HUES64 (cell line): ENCODE measurements at regions not wholly inside any gene's neighbourhood (a gene's known extent, or its start where the extent isn't known, plus 50 kb on each side); places are given as distances from the start of the nearest gene placed in this dataset.
"Not testable (repeated sequence)": the region's sequence is repeated elsewhere in the genome, so short reads cannot be mapped to it uniquely, and the experiment has no call there.

Experiments used
- H3K27ac ChIP-seq: 2 replicates; pipeline ENCODE4 v1.7.0; 2013; ENCODE audit warnings: low read depth, low read length, inconsistent platforms
- H3K27me3 ChIP-seq: 2 replicates; pipeline ENCODE4 v1.6.1; 2013; ENCODE audit warnings: mild to moderate bottlenecking, low read length; ENCODE audit not compliant: insufficient read depth
- H3K36me3 ChIP-seq: 2 replicates; pipeline ENCODE4 v1.6.1; 2013; ENCODE audit warnings: mild to moderate bottlenecking, low read length; ENCODE audit not compliant: insufficient read depth
- H3K4me1 ChIP-seq: 2 replicates; pipeline ENCODE4 v1.6.1; 2013; ENCODE audit warnings: mild to moderate bottlenecking, low read length, moderate library complexity; ENCODE audit not compliant: insufficient read depth
- H3K4me3 ChIP-seq: 2 replicates; pipeline ENCODE4 v1.5.1; 2013; ENCODE audit warnings: mild to moderate bottlenecking, low read length, moderate library complexity
- H3K9ac ChIP-seq: 2 replicates; pipeline ENCODE4 v1.6.1; 2013; ENCODE audit warnings: mild to moderate bottlenecking, low read depth, low read length
- H3K9me3 ChIP-seq: 2 replicates; pipeline ENCODE4 v1.6.1; 2013; ENCODE audit warnings: low read depth, low read length; ENCODE audit not compliant: insufficient read depth
- WGBS: fragments of 150-250, 120-280 bp; methylation state at CpG from one replicate; pipeline ENCODE4 v1.1.7; 2013; ENCODE audit warnings: missing lambda C conversion rate; 5-methylcytosine and 5-hydroxymethylcytosine counted together

GRCh38 chr14:85056267-85056666, 473.7 kb upstream of the FLRT2 start:
- H3K27me3 ChIP-seq = no peaks in the 10 kb centered on the region
- no peak overlapping the region for H3K4me3 ChIP-seq
- no peak overlapping the region for H3K9ac ChIP-seq
- H3K36me3 ChIP-seq = no peaks in the 10 kb centered on the region
- WGBS = 100% methylated on average over 1 of the region's 1 CpG
- no peaks in the 10 kb centered on the region for H3K4me1 ChIP-seq
- H3K9me3 ChIP-seq = peaks cover 36% of the 10 kb centered on the region
- no peak overlapping the region for H3K27ac ChIP-seq

DNA sequence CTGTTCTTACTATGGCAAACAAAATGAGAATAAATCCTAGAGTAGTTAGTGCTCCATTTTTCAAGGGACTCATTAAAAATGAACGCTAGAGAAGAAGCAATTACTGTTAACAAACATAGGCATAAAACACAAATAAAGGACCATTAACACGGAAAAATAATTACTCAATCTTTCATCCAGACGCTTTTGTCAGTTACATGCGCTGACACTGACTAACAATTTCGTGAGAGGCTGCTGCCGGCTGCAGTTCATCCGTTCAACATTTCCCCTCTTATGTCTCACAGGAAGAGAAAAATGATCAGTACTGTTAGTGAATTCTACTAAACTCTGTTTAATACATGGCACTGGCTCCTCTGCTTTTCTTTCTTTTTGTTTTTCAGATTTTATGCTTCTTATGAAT, 472.7 kb upstream of the FLRT2 start:
- Histone ChIP-seq H3K9me3 (peaks cover 36% of the 10 kb centered on the region), H3K27me3 (no peaks in the 10 kb centered on the region), H3K4me3 (no peak overlapping the region), H3K9ac (no peak overlapping the region), H3K36me3 (no peaks in the 10 kb centered on the region), H3K27ac (no peak overlapping the region), H3K4me1 (no peaks in the 10 kb centered on the region)
- 94% methylated on average over 7 of the region's 7 CpGs for WGBS

DNA sequence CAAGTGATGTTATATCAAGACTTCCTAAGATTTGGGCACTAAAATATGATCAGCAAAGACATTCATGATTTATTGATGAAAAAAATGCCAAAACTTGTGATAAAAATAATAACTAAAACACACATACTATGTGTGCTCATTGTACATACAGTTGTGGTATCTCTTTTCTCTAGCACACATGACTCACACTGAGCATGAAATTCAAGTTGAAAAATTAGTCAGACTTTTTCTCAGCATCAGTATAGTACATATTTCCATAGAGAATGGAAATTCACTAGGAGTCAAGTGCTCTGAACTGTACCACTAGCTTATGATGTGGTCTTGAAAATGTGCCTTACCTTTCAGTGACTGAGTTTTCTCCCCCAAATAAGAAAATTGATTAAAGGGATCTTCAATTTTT, 471.8 kb upstream of the FLRT2 start:
- Histone ChIP-seq H3K4me3 (no peak overlapping the region), H3K4me1 (no peaks in the 10 kb centered on the region), H3K36me3 (no peaks in the 10 kb centered on the region), H3K9ac (no peak overlapping the region), H3K27me3 (no peaks in the 10 kb centered on the region), H3K9me3 (peaks cover 30% of the 10 kb centered on the region), H3K27ac (no peak overlapping the region)

GRCh38 chr14:85060121-85060520, 469.8 kb upstream of the FLRT2 start:
- Histone ChIP-seq H3K4me1 (no peaks in the 10 kb centered on the region), H3K27ac (no peak overlapping the region), H3K9ac (no peak overlapping the region), H3K27me3 (no peaks in the 10 kb centered on the region), H3K36me3 (no peaks in the 10 kb centered on the region), H3K4me3 (no peak overlapping the region), H3K9me3 (peaks cover 10% of the 10 kb centered on the region; the same call in 1 of the 2 replicates)
- 92% methylated on average over 4 of the region's 5 CpGs for WGBS

DNA sequence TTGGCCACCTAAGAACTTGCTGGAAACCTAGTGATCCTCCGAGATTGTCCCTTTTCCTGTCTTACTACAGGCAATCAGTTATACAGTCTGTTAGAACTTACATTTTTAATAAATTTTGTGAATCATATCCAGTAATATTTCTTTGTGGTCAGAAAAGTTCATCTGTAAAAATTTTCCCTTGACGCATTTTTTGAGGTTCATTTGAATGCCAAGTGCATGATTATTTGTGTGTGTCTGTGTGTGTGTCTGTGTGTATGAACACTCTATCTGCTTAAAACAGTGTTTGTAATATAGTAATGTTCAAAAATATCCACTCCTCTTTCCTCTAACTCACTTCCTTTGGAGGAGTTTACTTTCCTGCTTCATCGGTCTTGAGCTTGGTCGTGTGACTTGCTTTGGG, 468.7 kb upstream of the FLRT2 start:
- H3K9ac ChIP-seq = no peak overlapping the region
- no peaks in the 10 kb centered on the region for H3K27me3 ChIP-seq
- H3K36me3 ChIP-seq = no peaks in the 10 kb centered on the region
- no peaks in the 10 kb centered on the region for H3K9me3 ChIP-seq
- H3K27ac ChIP-seq = no peak overlapping the region
- H3K4me3 ChIP-seq = no peak overlapping the region
- 94% methylated on average over 4 of the region's 4 CpGs for WGBS
- no peaks in the 10 kb centered on the region for H3K4me1 ChIP-seq

DNA sequence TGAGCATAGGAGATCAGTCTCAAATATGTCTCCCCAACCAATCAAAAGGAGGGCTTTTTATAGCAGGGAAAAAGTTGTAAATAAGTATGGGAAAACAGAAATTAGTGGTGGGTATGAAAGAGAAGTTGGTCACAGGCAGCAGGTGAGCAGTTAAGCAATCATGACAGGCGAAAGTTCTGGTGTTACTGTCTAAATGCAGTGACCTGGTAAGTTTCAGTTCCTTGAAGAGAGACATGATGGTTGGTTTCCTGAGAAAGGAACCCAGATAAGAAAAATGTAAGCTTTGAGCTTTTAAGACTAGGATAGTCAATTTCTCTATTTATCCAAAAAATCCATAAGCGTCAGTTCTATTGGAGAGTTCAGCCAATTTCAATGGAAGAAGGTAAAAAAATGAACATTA, 466.2 kb upstream of the FLRT2 start:
- no peak overlapping the region for H3K4me3 ChIP-seq
- H3K4me1 ChIP-seq = no peaks in the 10 kb centered on the region
- H3K27ac ChIP-seq = no peak overlapping the region
- no peaks in the 10 kb centered on the region for H3K36me3 ChIP-seq
- H3K9ac ChIP-seq = no peak overlapping the region
- no peaks in the 10 kb centered on the region for H3K9me3 ChIP-seq
- no peaks in the 10 kb centered on the region for H3K27me3 ChIP-seq
- WGBS = 97% methylated on average over 2 of the region's 2 CpGs

GRCh38 chr14:85071447-85071846, 458.5 kb upstream of the FLRT2 start:
- Histone ChIP-seq H3K9ac (no peak overlapping the region), H3K4me3 (no peak overlapping the region), H3K4me1 (no peaks in the 10 kb centered on the region), H3K9me3 (no peaks in the 10 kb centered on the region), H3K27ac (no peak overlapping the region), H3K36me3 (no peaks in the 10 kb centered on the region), H3K27me3 (no peaks in the 10 kb centered on the region)
- WGBS = 93% methylated on average over 4 of the region's 6 CpGs

- no CpG with 5 or more reads among the region's 1 CpG for WGBS
Measured at GRCh38 chr14:85074955-85075354, 455.0 kb upstream of the FLRT2 start.

DNA sequence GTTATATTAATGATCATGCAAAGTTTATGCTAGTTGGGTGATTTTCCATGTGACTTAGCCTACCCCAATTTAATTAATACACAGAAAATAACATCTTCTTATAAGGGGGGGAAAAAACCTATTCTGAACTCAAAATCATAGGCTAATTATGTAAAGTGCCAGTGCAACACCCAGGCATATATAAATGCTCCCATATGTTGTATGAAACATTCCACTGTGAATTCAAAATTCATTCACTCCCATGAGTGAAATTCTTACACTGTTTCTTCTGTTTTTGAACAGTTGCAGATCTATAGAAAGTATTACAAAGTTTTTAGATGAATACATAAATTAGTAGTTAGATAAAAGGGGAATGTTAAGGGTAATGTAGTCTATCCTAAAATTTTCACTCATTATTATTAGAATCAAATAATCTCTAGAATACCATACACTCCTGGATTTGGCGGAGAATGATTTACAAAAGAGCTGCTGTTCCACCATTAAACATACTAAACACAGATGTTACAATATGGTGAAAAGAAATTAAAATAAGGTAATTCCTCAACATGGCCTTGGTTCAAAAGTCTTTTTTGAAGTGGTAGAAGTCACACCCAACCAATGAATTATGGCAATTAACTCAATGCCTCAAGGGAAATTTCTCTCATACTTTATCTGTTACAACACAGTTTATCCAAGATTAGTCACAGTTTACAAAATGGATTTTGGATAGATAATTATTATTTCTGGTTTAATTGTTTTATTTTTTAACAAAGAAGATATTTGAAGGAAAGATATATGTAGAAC, 454.1 kb upstream of the FLRT2 start:
- Histone ChIP-seq H3K27me3 (no peaks in the 10 kb centered on the region), H3K9me3 (no peaks in the 10 kb centered on the region), H3K4me1 (no peaks in the 10 kb centered on the region), H3K36me3 (no peaks in the 10 kb centered on the region), H3K9ac (no peak overlapping the region), H3K4me3 (no peak overlapping the region), H3K27ac (no peak overlapping the region)
- WGBS = no CpG with 5 or more reads among the region's 1 CpG

More at GRCh38 chr14:85074955-85075354, 455.0 kb upstream of the FLRT2 start:
- Histone ChIP-seq H3K4me1 (no peaks in the 10 kb centered on the region), H3K36me3 (no peaks in the 10 kb centered on the region), H3K27ac (no peak overlapping the region), H3K9ac (no peak overlapping the region), H3K4me3 (no peak overlapping the region), H3K27me3 (no peaks in the 10 kb centered on the region), H3K9me3 (no peaks in the 10 kb centered on the region)

- not testable (repeated sequence) for H3K27ac ChIP-seq, H3K27me3 ChIP-seq, H3K9ac ChIP-seq, H3K9me3 ChIP-seq, H3K4me1 ChIP-seq, H3K4me3 ChIP-seq, H3K36me3 ChIP-seq
Measured at GRCh38 chr14:85077716-85078115, 452.2 kb upstream of the FLRT2 start.

DNA sequence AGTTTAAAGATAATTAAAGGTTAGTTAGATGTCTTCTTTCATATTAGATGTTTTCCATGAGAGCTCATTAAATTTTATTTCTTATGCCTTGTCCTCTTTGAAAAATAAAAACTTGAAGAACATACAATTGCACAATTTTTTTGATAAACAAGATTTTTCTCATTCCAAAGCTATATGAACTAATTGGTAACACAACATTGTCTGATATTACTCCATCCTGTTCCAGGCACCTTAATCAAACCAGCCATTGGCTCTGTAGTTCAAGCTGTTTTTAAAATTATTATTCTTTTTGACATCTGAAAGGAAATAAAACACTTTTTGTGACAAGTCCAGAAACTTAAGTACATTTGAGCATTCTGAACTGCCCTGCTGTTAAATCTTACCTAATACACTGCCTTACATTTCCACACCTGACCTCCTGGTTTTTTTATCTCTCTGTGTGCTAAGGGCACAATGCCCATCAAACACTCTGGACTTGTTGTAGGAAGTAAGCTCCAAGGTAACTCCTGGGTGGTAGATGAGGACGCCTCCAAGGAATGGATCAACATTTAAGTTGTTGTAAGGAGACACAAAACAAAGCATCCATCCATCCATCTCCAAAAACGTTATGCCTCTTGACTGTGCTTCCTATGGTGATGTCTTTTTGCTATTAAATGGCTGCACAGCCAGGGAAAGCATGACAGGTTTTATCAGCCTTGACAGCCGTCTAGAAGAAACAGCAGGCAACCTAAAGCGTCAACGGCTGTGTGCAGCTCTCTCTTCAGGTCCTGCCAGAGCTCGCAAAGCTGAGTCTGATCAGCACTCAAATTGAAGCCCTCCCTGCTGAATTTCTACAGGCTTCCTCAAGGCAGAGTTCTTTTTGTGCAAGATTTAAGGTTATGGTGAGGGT, 449.9 kb upstream of the FLRT2 start:
- H3K27me3 ChIP-seq = no peaks in the 10 kb centered on the region
- 60% methylated on average over 6 of the region's 6 CpGs for WGBS
- no peaks in the 10 kb centered on the region for H3K4me1 ChIP-seq
- no peak overlapping the region for H3K27ac ChIP-seq
- no peak overlapping the region for H3K9ac ChIP-seq
- no peak overlapping the region for H3K4me3 ChIP-seq
- no peaks in the 10 kb centered on the region for H3K9me3 ChIP-seq
- no peaks in the 10 kb centered on the region for H3K36me3 ChIP-seq
